Heart left ventricle (tissue), 16 donors: ENCODE measurements at regions not wholly inside any gene's neighbourhood (a gene's known extent, or its start where the extent isn't known, plus 50 kb on each side); places are given as distances from the start of the nearest gene placed in this dataset.
A peak's percentile ranks its signal among the peaks of the same experiment; 100 is the strongest.
"Not testable (repeated sequence)": the region's sequence is repeated elsewhere in the genome, so short reads cannot be mapped to it uniquely, and the experiment has no call there.

ENCODE experiments used
- ATAC-seq, 4 donors: fragments of 200-7000 bp; cut with Tn5 transposase; one replicate each; pipeline ENCODE4 v1.9.1; 2020 to 2022; ENCODE audit warnings: moderate library complexity in 4 of 4, mild to moderate bottlenecking in 3 of 4, moderate number of reproducible peaks in 1 of 4
- DNase-seq, 5 donors: peaks; one replicate each; pipeline ENCODE4 v3.0.0-alpha.2; 2020
- H3K27ac ChIP-seq, 12 donors: fragments of 200-600 bp; sonication (generic) in 4 of 12; one replicate each; pipeline versions ENCODE4 v1.5.0 to v1.8.0; 2016 to 2022; ENCODE audit warnings: mild to moderate bottlenecking in 2 of 12
- H3K27me3 ChIP-seq, 9 donors: fragments of 200-600 bp; sonication (generic) in 2 of 9; one replicate each; pipeline versions ENCODE4 v1.5.1 to v1.8.0; 2016 to 2022; ENCODE audit warnings: mild to moderate bottlenecking in 3 of 9
- H3K36me3 ChIP-seq, 9 donors: fragments of 200-600 bp; sonication (generic) in 2 of 9; one replicate each; pipeline versions ENCODE4 v1.5.0 to v1.8.0; 2018 to 2022; ENCODE audit warnings: mild to moderate bottlenecking in 2 of 9
- H3K4me1 ChIP-seq, 12 donors: fragments of 200-600 bp; sonication (generic) in 4 of 12; one replicate each; pipeline versions ENCODE4 v1.5.0 to v1.8.0; 2016 to 2022; ENCODE audit warnings: mild to moderate bottlenecking in 3 of 12
- H3K4me3 ChIP-seq, 12 donors: fragments of 200-600 bp; sonication (generic) in 4 of 12; one replicate each; pipeline versions ENCODE4 v1.5.0 to v1.8.0; 2017 to 2022; ENCODE audit warnings: mild to moderate bottlenecking in 9 of 12, moderate library complexity in 4 of 12
- H3K9me3 ChIP-seq, 12 donors: fragments of 200-600 bp; sonication (generic) in 4 of 12; one replicate each; pipeline versions ENCODE4 v1.5.0 to v1.8.0; 2016 to 2022; ENCODE audit warnings: mild to moderate bottlenecking in 1 of 12
- POLR2A ChIP-seq, 2 donors: fragments of 450-650 bp; IDR thresholded peaks; one replicate each; pipeline ENCODE4 v1.6.1; 2017; ENCODE audit warnings: antibody characterized with exemption in 2 of 2, mild to moderate bottlenecking in 2 of 2, moderate library complexity in 2 of 2
- WGBS, 4 donors: extraction: QIAGEN DNeasy Blood & Tissue Kit in 2 of 4; methylation state at CpG; one replicate each; pipeline versions ENCODE4 v1.1.5 to v1.1.7; 2013 to 2018; 5-methylcytosine and 5-hydroxymethylcytosine counted together
- intact Hi-C, 10 donors: fragments of 100-400 bp; cut with DNase I; formaldehyde crosslinking; loops; one replicate each; pipeline versions ENCODE4 v1.11.1 to v1.14.2; 2022
- TF ChIP-seq, protein P1 (sequence below), 12 donors: fragments of 200-600 bp; sonication (generic) in 4 of 12; IDR thresholded peaks; one replicate each; pipeline versions ENCODE4 v1.5.0 to v1.8.0; 2018 to 2022; ENCODE audit warnings: antibody characterized with exemption in 12 of 12, mild to moderate bottlenecking in 5 of 12
- donor health status: ischemic (EF 13 %, LVEDD 7.1; RV severe dilation, severe dysfunction).
- donor health status: healthy with polysubstance abuse.
- donor health status: DM: no; HTN: yes; CAD: no.
- donor health status: DM: no; HTN: no; CAD: no.
- donor health status: ischemic (EF 25% LVEDD 6.9; RV normal size, moderate dysfunction).
- donor health status: ischemic (EF 25% LVEDD 5.7; RV mildly dilated, moderate dysfunction).
- donor health status: healthy.
- donor health status: DM: yes; HTN: yes; CAD: no.
- donor health status: ischemic (EF 35%, LVEDD 5.7; RV mildly dilated, moderate dysfunction).
- donor health status: nonischemic (EF 11% LVEDD 7.7; RV severe dilation, severe dysfunction).
- donor health status: DM: yes; HTN: yes; CAD: no.
- donor health status: PGD.
- donor health status: ischemic (EF 29% LVEDD 5.4; RV normal size, mild dysfunction).
- donor health status: nonischemic (EF 23%, LVEDD 6.1; RV moderate dilation, normal function).

DNA sequence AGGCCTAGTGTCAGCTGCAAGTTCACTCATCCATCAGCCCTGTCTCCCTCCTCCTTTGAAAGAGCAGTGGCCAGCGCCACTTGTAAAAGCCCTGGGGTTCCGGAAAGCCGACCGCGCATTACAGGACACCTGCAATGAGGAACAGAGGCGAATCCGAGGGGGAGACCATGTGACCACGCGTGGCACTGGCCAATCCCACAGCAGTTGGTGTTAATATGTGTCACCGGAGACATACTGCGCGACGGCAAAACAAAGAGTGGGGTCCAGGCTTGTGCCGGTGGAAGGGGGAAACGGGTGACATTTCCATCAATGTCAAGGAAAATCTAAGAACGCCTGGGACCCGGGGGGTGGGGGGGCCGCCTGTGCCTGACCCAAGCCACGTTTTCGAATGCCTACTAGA is 480.8 kb downstream of the SPATA31A7 start:
- 66 to 73% (median 68%) methylated on average over 16 to 20 of the region's 20 CpGs for WGBS, 4 donors
- intact Hi-C loops = no loop called here
- ATAC-seq (no peak), DNase-seq (no peak)
- no peak overlapping the region for H3K4me3 ChIP-seq
- no peak overlapping the region for H3K27ac ChIP-seq
- no peaks in the 10 kb centered on the region for H3K9me3 ChIP-seq
- no peaks in the 10 kb centered on the region for H3K4me1 ChIP-seq
- no peaks in the 10 kb centered on the region for H3K36me3 ChIP-seq
- H3K27me3 ChIP-seq = no peaks in the 10 kb centered on the region
- TF ChIP-seq, protein P1, sequence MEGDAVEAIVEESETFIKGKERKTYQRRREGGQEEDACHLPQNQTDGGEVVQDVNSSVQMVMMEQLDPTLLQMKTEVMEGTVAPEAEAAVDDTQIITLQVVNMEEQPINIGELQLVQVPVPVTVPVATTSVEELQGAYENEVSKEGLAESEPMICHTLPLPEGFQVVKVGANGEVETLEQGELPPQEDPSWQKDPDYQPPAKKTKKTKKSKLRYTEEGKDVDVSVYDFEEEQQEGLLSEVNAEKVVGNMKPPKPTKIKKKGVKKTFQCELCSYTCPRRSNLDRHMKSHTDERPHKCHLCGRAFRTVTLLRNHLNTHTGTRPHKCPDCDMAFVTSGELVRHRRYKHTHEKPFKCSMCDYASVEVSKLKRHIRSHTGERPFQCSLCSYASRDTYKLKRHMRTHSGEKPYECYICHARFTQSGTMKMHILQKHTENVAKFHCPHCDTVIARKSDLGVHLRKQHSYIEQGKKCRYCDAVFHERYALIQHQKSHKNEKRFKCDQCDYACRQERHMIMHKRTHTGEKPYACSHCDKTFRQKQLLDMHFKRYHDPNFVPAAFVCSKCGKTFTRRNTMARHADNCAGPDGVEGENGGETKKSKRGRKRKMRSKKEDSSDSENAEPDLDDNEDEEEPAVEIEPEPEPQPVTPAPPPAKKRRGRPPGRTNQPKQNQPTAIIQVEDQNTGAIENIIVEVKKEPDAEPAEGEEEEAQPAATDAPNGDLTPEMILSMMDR (IDR thresholded peaks at IDR 0.05) = no peak
- no peak for TF ChIP-seq POLR2A (IDR thresholded peaks at IDR 0.05)

DNA sequence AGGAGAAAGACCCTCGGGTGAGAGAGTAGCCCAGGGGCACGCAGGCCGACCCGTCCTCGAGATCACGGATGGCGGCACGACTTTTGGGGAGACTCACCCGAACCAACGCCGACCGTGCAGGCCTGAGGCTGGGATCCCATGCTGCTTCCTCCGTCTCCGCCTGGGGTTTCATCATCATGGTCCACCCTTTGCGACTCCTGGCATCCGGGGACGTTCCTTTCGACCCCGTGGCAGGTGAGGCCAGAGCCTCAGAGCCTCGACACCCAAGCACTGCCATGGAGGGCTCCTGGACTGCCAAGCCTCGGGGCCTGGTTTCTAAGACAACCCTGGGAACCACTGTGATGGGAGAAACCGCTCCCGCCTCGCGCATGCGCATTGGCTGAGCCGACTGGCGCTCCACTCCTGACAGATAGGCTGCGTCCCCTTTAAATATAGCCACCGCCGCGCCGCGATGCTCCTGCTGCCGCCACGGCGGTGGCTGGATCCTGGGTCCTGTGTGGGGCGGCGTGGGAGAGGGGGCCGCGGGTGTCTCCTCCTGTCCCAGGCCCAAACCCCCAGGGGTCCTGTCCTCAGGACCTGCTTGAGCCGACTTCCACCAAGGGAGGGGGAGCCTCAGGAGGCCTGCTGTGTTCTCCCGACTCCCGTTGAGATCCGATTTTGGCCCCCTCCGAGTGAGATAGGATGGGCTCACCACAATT is 481.6 kb downstream of the SPATA31A7 start:
- Histone ChIP-seq H3K27me3 (no peaks in the 10 kb centered on the region), H3K4me1 (no peaks in the 10 kb centered on the region), H3K4me3 (no peak overlapping the region), H3K27ac (no peak overlapping the region), H3K36me3 (no peaks in the 10 kb centered on the region), H3K9me3 (no peaks in the 10 kb centered on the region)
- 81 to 86% (median 84%) methylated on average over 25 to 46 of the region's 46 CpGs for WGBS, 4 donors
- ATAC-seq (no peak), DNase-seq (peak in 1 of 5 donors; percentile 50)
- intact Hi-C loops = no loop called here
- TF ChIP-seq, protein P1 (IDR thresholded peaks at IDR 0.05) = no peak
- TF ChIP-seq POLR2A (IDR thresholded peaks at IDR 0.05) = no peak

DNA sequence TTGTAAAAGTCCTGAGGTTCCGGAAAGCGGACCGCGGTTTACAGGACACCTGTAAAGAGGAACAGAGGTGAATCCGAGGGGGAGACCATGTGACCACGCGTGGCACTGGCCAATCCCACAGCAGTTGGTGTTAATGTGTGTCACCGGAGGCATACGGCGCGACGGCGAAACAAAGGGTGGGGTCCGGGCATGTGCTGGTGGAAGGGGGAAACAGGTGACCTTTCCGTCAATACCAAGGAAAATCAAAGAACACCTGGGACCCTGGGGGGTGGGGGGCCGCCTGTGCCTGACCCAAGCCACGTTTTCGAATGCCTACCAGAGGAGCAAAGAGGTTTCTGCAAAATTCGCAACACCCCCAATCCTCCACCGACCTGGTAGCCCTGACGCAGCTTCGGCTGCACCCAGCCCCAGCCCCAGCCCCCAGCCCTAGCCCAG is 482.3 kb downstream of the SPATA31A7 start:
- DNase-seq = peak in 1 of 5 donors; percentile 36
- H3K9me3 ChIP-seq, H3K4me3 ChIP-seq, H3K36me3 ChIP-seq, intact Hi-C loops, H3K4me1 ChIP-seq, H3K27ac ChIP-seq, H3K27me3 ChIP-seq, ATAC-seq: not testable (repeated sequence)
- WGBS, 4 donors = 79 to 81% (median 80%) methylated on average over 22 of the region's 22 CpGs

DNA sequence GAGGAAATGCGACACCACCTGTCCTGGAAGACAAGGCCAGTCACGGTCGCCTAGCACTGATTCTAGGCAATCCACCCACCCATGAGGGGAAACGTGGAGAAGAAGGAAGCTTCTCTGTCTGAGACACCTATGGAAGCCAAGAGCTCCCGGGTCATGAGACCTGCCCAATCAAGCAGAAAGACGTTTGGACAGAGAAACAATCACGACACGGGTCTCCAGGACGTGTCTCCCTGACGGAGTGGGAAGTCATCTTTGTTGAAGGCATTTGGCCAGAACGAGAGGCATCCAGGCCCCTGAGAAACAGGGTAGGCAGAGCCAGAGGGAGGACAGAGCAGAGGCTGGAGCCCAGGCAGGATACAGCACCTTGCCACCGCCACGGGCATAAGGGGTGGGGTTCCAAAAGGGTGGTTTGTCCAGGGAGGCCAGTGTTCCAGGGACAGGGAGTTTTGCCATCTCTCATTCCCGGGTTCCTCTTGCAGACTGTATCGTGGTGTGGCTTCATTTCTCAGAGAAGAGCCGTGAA is 482.9 kb downstream of the SPATA31A7 start:
- H3K36me3 ChIP-seq, H3K27ac ChIP-seq, H3K27me3 ChIP-seq, ATAC-seq, H3K4me3 ChIP-seq, intact Hi-C loops, H3K9me3 ChIP-seq, H3K4me1 ChIP-seq: not testable (repeated sequence)
- peak in 1 of 5 donors; percentile 14 for DNase-seq
- WGBS, 4 donors = 70 to 77% (median 74%) methylated on average over 11 to 16 of the region's 16 CpGs

DNA sequence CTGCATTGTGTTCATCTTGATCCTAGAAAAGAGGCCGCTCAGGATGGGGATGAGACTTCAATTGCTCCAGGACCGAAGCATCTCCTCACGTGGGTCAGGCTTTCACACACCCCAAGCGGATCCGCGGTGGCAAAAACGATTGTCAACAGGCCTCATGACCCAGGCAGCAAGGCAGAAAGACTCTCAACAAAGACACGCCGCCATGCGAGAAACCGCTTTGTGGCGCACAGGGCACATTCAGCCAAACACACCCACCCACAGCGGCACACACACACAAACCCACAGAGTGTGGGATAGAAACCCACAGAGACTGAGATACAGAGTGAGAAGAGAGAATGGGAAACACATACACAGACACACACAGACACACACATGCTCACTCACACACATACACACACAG is 483.4 kb downstream of the SPATA31A7 start:
- Histone ChIP-seq H3K4me3 (no peak overlapping the region), H3K36me3 (no peaks in the 10 kb centered on the region), H3K9me3 (no peaks in the 10 kb centered on the region), H3K27me3 (no peaks in the 10 kb centered on the region), H3K27ac (no peak overlapping the region), H3K4me1 (no peaks in the 10 kb centered on the region)
- ATAC-seq = no peak
- DNase-seq = no peak
- no peak for TF ChIP-seq POLR2A (IDR thresholded peaks at IDR 0.05)
- TF ChIP-seq, protein P1 (IDR thresholded peaks at IDR 0.05) = no peak
- 77 to 81% (median 79%) methylated on average over 13 of the region's 13 CpGs for WGBS, 4 donors
- intact Hi-C loops = no loop called here
